Testis (tissue), 2 donors: ENCODE measurements at regions not wholly inside any gene's neighbourhood (a gene's known extent, or its start where the extent isn't known, plus 50 kb on each side); places are given as distances from the start of the nearest gene placed in this dataset.

ENCODE experiments used
- POLR2A ChIP-seq: fragments of 450-650 bp; IDR thresholded peaks from one replicate; pipeline ENCODE4 v1.6.1; 2017; ENCODE audit warnings: antibody characterized with exemption, mild to moderate bottlenecking, moderate library complexity
- TF ChIP-seq, protein P1 (sequence below), 3 experiments: fragments of 450-650 bp in 2 of 3; fragments of 200-600 bp in 1 of 3; sonication (generic) in 1 of 3; IDR thresholded peaks; one replicate each; pipeline ENCODE4 v1.5.1; 2016 to 2019; ENCODE audit warnings: antibody characterized with exemption in 3 of 3, mild to moderate bottlenecking in 2 of 3, moderate library complexity in 1 of 3

DNA sequence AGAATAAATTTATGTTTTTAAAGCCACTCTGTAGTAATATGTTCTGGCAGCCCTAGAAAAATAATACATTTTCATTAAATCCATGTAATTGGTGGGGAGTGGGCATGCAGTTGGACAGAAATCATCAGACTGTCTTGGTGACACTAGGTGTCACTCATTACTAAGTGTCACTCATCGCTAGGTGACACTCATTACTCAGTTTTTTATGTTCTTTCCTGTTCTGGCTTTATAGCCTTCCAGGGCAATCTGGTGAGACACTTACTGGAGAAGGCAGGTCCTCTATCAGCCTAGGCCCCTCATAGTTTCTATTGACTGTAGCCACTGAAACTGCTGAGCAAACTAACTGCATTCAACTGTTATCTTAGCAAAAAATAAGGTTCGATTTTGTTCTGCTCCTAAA lies 542.1 kb downstream of the SLITRK1 start:
- TF ChIP-seq, protein P1, sequence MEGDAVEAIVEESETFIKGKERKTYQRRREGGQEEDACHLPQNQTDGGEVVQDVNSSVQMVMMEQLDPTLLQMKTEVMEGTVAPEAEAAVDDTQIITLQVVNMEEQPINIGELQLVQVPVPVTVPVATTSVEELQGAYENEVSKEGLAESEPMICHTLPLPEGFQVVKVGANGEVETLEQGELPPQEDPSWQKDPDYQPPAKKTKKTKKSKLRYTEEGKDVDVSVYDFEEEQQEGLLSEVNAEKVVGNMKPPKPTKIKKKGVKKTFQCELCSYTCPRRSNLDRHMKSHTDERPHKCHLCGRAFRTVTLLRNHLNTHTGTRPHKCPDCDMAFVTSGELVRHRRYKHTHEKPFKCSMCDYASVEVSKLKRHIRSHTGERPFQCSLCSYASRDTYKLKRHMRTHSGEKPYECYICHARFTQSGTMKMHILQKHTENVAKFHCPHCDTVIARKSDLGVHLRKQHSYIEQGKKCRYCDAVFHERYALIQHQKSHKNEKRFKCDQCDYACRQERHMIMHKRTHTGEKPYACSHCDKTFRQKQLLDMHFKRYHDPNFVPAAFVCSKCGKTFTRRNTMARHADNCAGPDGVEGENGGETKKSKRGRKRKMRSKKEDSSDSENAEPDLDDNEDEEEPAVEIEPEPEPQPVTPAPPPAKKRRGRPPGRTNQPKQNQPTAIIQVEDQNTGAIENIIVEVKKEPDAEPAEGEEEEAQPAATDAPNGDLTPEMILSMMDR (IDR thresholded peaks at IDR 0.05): no peak
- no peak for TF ChIP-seq POLR2A
